Astrocyte of the cerebellum (primary cell): ENCODE measurements at regions not wholly inside any gene's neighbourhood (a gene's known extent, or its start where the extent isn't known, plus 50 kb on each side); places are given as distances from the start of the nearest gene placed in this dataset.

ENCODE experiments used
- DNase-seq: peaks from one replicate; pipeline ENCODE4 v3.0.0-alpha.2; 2011; ENCODE audit warnings: low read depth
- H3K4me3 ChIP-seq: 2 replicates; pipeline ENCODE4 v1.5.1; 2011; ENCODE audit warnings: mild to moderate bottlenecking, low read depth, low read length, moderate library complexity
- in situ Hi-C: cut with HindIII; loops from 2 replicates; pipeline ENCODE4 v1.10.0; 2017; ENCODE audit warnings: low sequenced_read_pairs
- TF ChIP-seq, protein P1 (sequence below): IDR thresholded peaks from 2 replicates; pipeline ENCODE4 v1.5.1; 2012; ENCODE audit warnings: low read length, low read depth, moderate library complexity, mild to moderate bottlenecking; ENCODE audit errors: missing control alignments

DNA sequence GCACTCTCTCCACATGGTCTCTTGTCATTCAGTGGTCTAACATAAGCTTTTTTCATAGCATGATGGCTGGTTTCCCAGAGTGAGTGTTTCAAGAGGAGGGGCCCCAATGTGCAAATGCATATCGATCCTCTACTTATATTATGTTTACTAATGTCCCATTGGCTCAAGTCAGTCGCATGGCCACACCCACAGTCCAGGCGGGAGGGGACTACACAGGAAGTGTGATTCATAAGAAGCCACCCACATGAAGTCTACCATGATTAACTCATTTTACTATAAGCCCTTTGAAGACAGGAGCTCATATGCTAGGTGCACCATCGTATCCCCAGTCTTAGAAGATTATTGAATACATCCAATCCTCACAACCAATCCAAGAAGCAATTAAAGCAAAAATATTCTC lies 89.5 kb upstream of the ISX start:
- TF ChIP-seq, protein P1, sequence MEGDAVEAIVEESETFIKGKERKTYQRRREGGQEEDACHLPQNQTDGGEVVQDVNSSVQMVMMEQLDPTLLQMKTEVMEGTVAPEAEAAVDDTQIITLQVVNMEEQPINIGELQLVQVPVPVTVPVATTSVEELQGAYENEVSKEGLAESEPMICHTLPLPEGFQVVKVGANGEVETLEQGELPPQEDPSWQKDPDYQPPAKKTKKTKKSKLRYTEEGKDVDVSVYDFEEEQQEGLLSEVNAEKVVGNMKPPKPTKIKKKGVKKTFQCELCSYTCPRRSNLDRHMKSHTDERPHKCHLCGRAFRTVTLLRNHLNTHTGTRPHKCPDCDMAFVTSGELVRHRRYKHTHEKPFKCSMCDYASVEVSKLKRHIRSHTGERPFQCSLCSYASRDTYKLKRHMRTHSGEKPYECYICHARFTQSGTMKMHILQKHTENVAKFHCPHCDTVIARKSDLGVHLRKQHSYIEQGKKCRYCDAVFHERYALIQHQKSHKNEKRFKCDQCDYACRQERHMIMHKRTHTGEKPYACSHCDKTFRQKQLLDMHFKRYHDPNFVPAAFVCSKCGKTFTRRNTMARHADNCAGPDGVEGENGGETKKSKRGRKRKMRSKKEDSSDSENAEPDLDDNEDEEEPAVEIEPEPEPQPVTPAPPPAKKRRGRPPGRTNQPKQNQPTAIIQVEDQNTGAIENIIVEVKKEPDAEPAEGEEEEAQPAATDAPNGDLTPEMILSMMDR = no peak
- H3K4me3 ChIP-seq = no peak overlapping the region
- DNase-seq = no peak
- in situ Hi-C loops = no loop called here

DNA sequence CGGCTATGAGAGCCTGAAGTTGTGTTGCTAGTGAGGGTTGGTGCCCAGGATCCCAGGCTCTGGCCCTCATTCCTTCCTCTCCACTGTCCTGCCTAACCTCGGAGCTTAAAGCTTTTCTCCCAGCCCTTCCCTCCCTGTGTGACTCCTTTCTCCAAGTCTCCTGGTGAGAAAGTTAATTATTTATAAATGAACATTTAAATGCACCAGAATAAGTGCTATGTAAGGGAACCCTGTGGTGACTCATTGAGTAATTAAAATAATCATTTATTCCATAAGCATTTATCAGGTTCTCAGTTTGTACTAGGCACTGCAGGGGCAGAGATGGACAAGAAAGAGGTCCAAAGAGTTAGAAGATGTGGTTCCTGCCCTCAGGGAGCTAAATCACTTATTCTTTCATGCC lies 89.1 kb upstream of the ISX start:
- DNase-seq = no peak
- H3K4me3 ChIP-seq = no peak overlapping the region
- TF ChIP-seq, protein P1 = no peak
- in situ Hi-C loops = no loop called here

DNA sequence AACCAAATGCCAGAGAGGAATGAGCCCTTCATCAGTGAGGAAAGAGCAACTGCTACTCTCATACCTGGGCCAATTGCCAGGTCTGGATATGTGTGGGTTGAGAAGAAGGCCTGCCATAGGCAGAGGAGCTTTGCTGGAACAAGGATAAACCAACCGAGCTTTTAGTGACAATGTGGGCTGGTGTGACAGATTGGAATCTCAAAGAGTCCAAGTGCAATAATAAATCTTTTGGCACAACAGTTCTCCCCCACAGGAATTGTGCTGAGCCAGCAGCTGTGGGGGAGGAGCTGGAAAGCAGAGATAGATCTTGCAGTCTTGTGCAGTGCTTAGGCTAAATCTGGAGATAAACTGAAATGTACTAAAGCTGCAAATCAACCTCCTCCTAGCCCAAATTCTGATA lies 79.4 kb upstream of the ISX start:
- TF ChIP-seq, protein P1 = no peak
- in situ Hi-C loops = no loop called here
- no peak for DNase-seq
- H3K4me3 ChIP-seq = no peak overlapping the region

DNA sequence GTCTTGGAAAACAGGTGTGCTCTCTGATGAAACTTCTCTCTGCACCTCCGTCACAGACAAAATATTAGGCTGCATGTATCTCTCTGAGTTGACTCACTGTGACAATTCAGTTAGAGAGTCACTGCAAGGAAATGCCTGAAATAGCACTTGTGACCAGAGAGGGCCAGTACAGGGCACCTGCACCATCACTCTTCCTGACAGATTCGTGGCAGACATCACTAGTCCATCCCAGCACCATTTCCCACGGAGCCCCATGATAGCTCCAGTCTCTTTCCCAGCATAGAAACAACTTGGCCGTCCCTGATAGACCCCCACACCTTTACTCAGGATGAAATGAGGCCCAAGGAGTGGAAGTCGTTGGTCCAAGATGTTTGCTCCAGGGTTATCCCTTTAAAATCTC lies 73.3 kb upstream of the ISX start:
- in situ Hi-C loops = no loop called here
- TF ChIP-seq, protein P1 = no peak
- no peak for DNase-seq
- no peak overlapping the region for H3K4me3 ChIP-seq

DNA sequence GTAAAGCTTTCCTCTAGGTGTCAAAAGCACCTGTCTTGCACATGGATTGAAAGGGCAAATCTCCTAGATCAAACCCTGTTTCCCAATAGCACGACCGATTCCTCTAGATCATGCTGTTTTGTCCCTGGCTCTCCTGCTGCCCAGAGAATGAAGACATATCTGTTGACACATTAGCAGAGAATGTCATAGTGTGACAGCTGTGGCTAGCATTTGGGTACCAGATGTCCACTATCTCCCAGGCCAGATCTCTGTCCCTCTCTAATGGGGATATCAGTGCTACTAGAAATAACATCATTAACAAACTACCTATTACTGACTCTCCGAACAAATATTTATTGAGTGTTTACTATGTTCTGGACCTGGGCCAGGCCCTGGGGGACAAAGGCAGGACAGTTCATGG lies 72.4 kb upstream of the ISX start:
- no peak for DNase-seq
- H3K4me3 ChIP-seq = no peak overlapping the region
- in situ Hi-C loops = no loop called here
- TF ChIP-seq, protein P1 = no peak

DNA sequence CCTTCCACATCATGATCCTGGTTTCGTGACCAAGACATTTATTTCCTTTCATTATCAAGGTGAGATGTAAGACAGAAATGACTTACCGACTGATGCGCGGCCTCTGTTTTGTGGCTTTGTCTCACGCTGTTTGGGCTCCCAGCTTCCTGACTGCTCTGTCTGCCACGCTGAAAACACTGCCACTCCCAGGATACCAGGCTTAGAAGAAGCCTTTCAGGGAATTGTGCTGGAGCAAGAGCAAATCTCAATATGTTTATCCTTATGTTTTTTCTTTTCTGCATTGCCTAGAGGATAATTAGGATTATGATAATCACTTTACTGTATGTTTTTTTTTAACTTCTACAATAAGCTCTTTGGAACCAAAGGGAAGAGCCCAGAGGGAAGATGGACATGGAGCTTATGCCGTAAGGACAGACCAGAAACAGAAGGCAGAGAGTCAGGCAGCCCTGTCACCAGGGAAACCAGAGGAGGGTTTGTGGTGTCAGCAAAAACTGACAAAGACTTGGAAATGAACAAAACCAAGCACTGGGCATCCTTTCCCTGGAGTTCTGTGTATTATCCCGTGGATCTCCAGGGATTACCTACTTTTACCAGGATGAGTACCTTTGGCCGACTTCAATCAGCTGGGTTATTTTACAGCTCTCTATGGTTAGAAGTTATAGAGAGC lies 68.2 kb upstream of the ISX start:
- no peak for DNase-seq
- TF ChIP-seq, protein P1 = no peak
- H3K4me3 ChIP-seq = no peak overlapping the region
- in situ Hi-C loops = no loop called here
